ENCODE measurements at regions not wholly inside any gene's neighbourhood (a gene's known extent, or its start where the extent isn't known, plus 50 kb on each side); places are given as distances from the start of the nearest gene placed in this dataset.

DNA sequence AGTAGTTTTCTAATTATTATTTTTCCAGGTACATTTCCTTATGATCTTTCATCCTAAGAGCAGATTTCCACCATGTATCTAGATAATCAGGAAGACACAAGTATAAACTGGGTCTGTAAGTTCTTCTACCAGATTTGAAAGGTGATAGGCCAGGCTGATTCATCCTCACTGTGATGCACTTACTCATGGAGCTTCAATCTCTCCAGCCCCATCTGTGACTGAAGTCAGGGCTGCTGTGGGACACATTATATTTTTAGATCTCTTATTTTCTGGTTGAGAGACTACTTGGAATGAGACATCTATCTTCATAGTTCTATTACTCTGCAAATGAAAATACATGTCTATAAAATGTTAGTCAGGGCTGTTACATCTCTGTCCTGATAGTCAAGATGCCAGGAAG, 85.5 kb upstream of the SLC25A13 start:
- DNase-seq = no peak

- DNase-seq = no peak
Observed at GRCh38 chr7:96402913-96403312, 81.0 kb upstream of the SLC25A13 start.

- DNase-seq = no peak
Observed at GRCh38 chr7:96401200-96401599, 79.3 kb upstream of the SLC25A13 start.

DNA sequence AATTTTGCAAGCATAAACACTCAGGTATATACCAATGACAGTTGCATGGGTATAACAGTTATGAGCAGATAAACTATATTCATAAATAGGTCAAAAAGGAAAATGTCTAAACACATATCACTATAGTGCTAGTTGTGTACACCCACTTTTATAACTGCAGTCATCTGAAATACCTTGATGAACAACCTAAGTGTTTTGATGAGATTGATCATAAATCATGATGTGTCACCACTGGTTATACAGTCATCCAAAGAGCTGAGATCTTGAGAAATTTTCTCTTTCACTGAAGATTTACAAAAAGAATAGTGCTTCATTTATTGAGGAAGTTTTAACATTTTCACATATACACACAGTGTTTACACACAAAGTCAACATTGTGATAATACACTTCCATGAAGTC, 78.6 kb upstream of the SLC25A13 start:
- no peak for DNase-seq

- no peak for DNase-seq
Observed at GRCh38 chr7:96400001-96400400, 78.1 kb upstream of the SLC25A13 start.

DNA sequence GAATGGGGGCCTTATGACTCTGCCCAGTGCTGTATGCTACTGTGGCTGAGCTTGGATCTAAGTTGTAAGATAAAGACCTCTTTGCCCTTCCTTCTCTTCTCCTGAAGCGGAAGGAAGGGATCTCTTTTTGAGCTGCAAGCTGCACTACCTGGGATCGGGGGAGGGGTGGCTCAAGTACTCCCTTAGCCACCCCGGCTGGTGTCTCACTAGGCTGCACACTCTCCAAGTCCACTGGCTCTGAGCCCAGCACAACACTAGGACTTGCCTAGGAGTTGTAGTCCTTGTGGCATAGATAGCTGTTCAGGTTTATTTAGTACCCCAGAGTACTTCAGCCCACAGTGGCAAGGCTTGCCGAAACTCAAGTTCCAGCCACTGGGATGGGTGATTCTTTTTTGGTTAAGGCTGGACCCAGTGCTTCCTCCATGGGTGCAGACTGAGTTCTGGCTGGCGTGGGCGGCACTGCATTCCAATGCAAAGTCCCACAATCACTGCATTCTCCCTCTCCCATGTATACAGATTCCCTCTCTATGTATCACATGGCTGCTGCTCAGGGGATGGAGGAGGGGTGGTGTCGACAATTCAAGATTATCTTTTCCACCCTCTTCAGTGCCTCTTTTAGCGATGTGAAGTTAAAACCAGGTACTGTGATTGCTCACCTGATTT, 76.2 kb upstream of the SLC25A13 start:
- DNase-seq = no peak

DNA sequence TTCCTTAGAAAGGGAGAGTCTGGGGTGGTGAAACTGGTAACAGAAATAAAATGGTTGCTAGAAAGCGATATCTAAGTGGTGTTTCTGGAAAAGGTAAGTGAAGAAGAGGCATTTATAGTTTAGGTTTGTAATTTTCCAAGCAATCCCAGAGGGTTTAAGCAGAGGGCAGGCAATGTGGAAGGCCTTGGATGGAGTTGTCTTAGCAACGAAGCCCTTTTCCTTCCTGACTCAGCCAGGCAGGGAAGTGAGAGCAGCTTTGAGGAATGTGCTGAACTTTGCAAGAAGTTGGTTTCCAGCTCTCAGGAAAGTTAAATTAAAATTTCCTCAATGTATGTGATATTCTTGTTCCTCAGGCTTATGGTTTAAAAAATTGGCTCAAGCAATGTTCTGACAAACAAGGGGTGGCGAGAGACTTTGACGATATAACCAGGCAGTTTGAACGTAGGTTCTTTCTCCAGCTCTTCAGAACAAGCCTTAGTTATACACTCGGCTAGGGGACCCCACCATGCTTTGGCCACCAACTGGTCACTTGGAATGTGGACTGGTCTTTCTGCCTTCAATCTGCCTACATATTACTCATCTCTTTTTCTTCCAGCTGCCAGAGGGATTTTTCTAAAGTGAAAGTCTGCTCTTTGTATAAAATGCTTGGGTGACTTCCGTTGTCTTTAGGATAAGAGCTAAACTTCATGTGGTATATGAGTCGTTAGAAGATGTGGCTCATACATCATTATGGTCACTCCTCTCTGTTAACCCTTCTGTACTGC, 66.9 kb upstream of the SLC25A13 start:
- peak; percentile 72 for DNase-seq

GRCh38 chr7:96388166-96388565, 66.3 kb upstream of the SLC25A13 start:
- peak; percentile 18 for DNase-seq

GRCh38 chr7:96380111-96380512, 58.2 kb upstream of the SLC25A13 start:
- DNase-seq = no peak

DNA sequence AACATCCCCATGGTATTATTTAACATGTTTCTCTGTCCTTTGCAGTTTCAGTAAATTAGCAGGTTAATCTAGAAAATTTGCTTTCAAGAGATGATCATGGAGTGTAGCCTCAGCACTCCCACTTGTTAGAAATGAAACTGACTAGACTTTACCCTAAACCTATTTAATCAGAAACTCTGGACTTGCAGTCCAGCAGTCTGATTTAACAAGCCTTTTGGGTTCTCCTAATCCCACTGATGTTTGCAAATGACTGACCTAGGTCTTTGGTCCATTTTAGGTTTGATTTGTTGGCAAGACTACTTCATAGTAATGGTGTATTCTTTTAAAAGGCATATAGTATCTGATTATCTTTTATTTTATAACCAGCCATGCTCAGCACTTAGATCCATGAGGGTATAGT, 55.5 kb upstream of the SLC25A13 start:
- no peak for DNase-seq
